ENCODE measurements at regions not wholly inside any gene's neighbourhood (a gene's known extent, or its start where the extent isn't known, plus 50 kb on each side); places are given as distances from the start of the nearest gene placed in this dataset.

GRCh38 chr7:47147213-47147631 is 434.7 kb downstream of the TNS3 start:
- DNase-seq (ENCODE audit: low read depth), result no peak

GRCh38 chr7:47145982-47146381 is 435.9 kb downstream of the TNS3 start:
- no peak for DNase-seq (ENCODE audit: low read depth)

- DNase-seq (ENCODE audit: low read depth), result no peak
These were observed 436.7 kb downstream of the TNS3 start for GRCh38 chr7:47145186-47145725.

GRCh38 chr7:47143339-47143738 is 438.6 kb downstream of the TNS3 start:
- DNase-seq (ENCODE audit: low read depth), result no peak

- DNase-seq (ENCODE audit: low read depth), result no peak
These were observed 439.1 kb downstream of the TNS3 start for GRCh38 chr7:47142867-47143175.

- DNase-seq (ENCODE audit: low read depth), result no peak
These were observed 439.6 kb downstream of the TNS3 start for GRCh38 chr7:47142169-47142866.

- DNase-seq (ENCODE audit: low read depth), result no peak
These were observed 449.4 kb downstream of the TNS3 start for GRCh38 chr7:47132471-47132870.

- DNase-seq (ENCODE audit: low read depth), result no peak
These were observed 453.2 kb downstream of the TNS3 start for GRCh38 chr7:47128700-47129099.

GRCh38 chr7:47125529-47125928 is 456.4 kb downstream of the TNS3 start:
- no peak for DNase-seq (ENCODE audit: low read depth)

GRCh38 chr7:47119261-47119865 is 462.5 kb downstream of the TNS3 start:
- DNase-seq (ENCODE audit: low read depth), result no peak

GRCh38 chr7:47104206-47104549 is 477.7 kb downstream of the TNS3 start:
- no peak for DNase-seq (ENCODE audit: low read depth)

GRCh38 chr7:47103498-47104205 is 478.3 kb downstream of the TNS3 start:
- DNase-seq (ENCODE audit: low read depth), result no peak

- DNase-seq (ENCODE audit: low read depth), result no peak
These were observed 479.5 kb downstream of the TNS3 start for GRCh38 chr7:47102331-47102841.

GRCh38 chr7:47100817-47101435 is 481.0 kb downstream of the TNS3 start:
- DNase-seq (ENCODE audit: low read depth), result peak; percentile 86

GRCh38 chr7:47100148-47100816 is 481.6 kb downstream of the TNS3 start:
- DNase-seq (ENCODE audit: low read depth), result no peak

GRCh38 chr7:47097431-47097830 is 484.5 kb downstream of the TNS3 start:
- no peak for DNase-seq (ENCODE audit: low read depth)

- no peak for DNase-seq (ENCODE audit: low read depth)
These were observed 486.0 kb downstream of the TNS3 start for GRCh38 chr7:47095946-47096345.

- DNase-seq (ENCODE audit: low read depth), result no peak
These were observed 487.4 kb downstream of the TNS3 start for GRCh38 chr7:47094462-47094861.

GRCh38 chr7:47093320-47094234 is 488.3 kb downstream of the TNS3 start:
- no peak for DNase-seq (ENCODE audit: low read depth)

GRCh38 chr7:47092336-47092735 is 489.6 kb downstream of the TNS3 start:
- no peak for DNase-seq (ENCODE audit: low read depth)

GRCh38 chr7:47091141-47091540 is 490.8 kb downstream of the TNS3 start:
- no peak for DNase-seq (ENCODE audit: low read depth)
